ENCODE measurements at regions not wholly inside any gene's neighbourhood (a gene's known extent, or its start where the extent isn't known, plus 50 kb on each side); places are given as distances from the start of the nearest gene placed in this dataset.

DNA sequence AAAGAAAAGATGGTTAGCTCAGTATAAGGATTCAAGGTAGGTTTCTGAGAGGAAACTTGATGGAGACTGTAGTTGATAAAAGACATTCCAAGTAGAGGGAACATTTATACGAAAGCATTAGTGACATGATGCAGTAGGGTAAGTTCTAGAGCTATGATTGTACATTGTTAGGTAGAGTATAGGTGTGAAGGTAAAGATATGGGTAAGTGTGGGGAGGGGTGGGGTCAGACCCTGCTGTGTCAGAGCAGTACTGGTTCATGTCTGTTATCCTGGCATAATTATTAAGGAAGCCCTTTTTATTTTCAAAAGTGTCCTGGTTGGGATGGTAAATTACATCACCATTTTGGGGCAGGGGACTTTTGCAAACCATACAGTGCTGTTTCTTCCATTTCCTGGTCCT, 635.8 kb downstream of the COL12A1 start:
- TF ChIP-seq GATA2 (IDR thresholded peaks at IDR 0.05; ENCODE audit: low read depth, low read length) = no peak
- no peak for TF ChIP-seq GATA3 (IDR thresholded peaks at IDR 0.05; ENCODE audit: low read depth, low read length)

Measured in SH-SY5Y (cell line).